ENCODE measurements at regions not wholly inside any gene's neighbourhood (a gene's known extent, or its start where the extent isn't known, plus 50 kb on each side); places are given as distances from the start of the nearest gene placed in this dataset.

GRCh38 chr7:131952365-131952764 lies 395.9 kb upstream of the PODXL start:
- H3K27ac ChIP-seq = peak overlapping the region; percentile 48 to 87
- peaks cover 0 to 11% of the 10 kb centered on the region in 2 donors for H3K9me3 ChIP-seq
- H3K4me3 ChIP-seq = no peak overlapping the region
- H3K27me3 ChIP-seq = no peaks in the 10 kb centered on the region
- TF ChIP-seq CTCF (IDR thresholded peaks at IDR 0.05) = no peak
- H3K36me3 ChIP-seq = no peaks in the 10 kb centered on the region
- intact Hi-C loops (cut with DNase I) = no loop called here
- DNase-seq (ENCODE audit: low spot score in 2 of 2) = no peak
- peaks cover 16 to 37% of the 10 kb centered on the region in 2 donors for H3K4me1 ChIP-seq

- Histone ChIP-seq H3K4me1 (peaks cover 16 to 39% of the 10 kb centered on the region in 2 donors), H3K9me3 (peaks cover 0 to 11% of the 10 kb centered on the region in 2 donors), H3K36me3 (no peaks in the 10 kb centered on the region), H3K4me3 (no peak overlapping the region), H3K27me3 (no peaks in the 10 kb centered on the region), H3K27ac (peak overlapping the region; percentile 83 to 87)
- DNase-seq (ENCODE audit: low spot score in 2 of 2) = peak in 1 of 2 donors; percentile 73
- intact Hi-C loops (cut with DNase I) = loop anchor here (1.0 kb wide), 1 partner anchor 115 kb away; no protein-coding TSS in a partner anchor
- no peak for TF ChIP-seq CTCF (IDR thresholded peaks at IDR 0.05)
Measured at GRCh38 chr7:131950758-131951157, 394.3 kb upstream of the PODXL start.

GRCh38 chr7:131949659-131950058 lies 393.2 kb upstream of the PODXL start:
- Histone ChIP-seq H3K27me3 (no peaks in the 10 kb centered on the region), H3K4me3 (no peak overlapping the region), H3K9me3 (peaks cover 0 to 11% of the 10 kb centered on the region in 2 donors), H3K36me3 (no peaks in the 10 kb centered on the region), H3K27ac (peak overlapping the region; percentile 83 to 87), H3K4me1 (peaks cover 16 to 45% of the 10 kb centered on the region in 2 donors)
- TF ChIP-seq CTCF (IDR thresholded peaks at IDR 0.05) = no peak
- DNase-seq (ENCODE audit: low spot score in 2 of 2) = no peak
- intact Hi-C loops (cut with DNase I) = loop anchor here (5.0 kb wide), 4 partner anchors 73 to 368 kb away; no protein-coding TSS in a partner anchor

- Histone ChIP-seq H3K9me3 (peaks cover 0 to 11% of the 10 kb centered on the region in 2 donors), H3K4me3 (no peak overlapping the region), H3K27me3 (no peaks in the 10 kb centered on the region), H3K36me3 (no peaks in the 10 kb centered on the region), H3K4me1 (peaks cover 16 to 40% of the 10 kb centered on the region in 2 donors), H3K27ac (peak overlapping the region; percentile 83 to 87)
- DNase-seq (ENCODE audit: low spot score in 2 of 2) = peak in 1 of 2 donors; percentile 81
- intact Hi-C loops (cut with DNase I) = loop anchor here (1.0 to 5.0 kb wide), 5 partner anchors 74 to 369 kb away; no protein-coding TSS in a partner anchor
- TF ChIP-seq CTCF (IDR thresholded peaks at IDR 0.05) = no peak
Measured at GRCh38 chr7:131948434-131949053, 392.1 kb upstream of the PODXL start.

- no peak for TF ChIP-seq CTCF (IDR thresholded peaks at IDR 0.05)
- no peak for DNase-seq (ENCODE audit: low spot score in 2 of 2)
- Histone ChIP-seq H3K9me3 (peaks cover 0 to 11% of the 10 kb centered on the region in 2 donors), H3K36me3 (no peaks in the 10 kb centered on the region), H3K27me3 (no peaks in the 10 kb centered on the region), H3K27ac (peak overlapping the region; percentile 83 to 87), H3K4me3 (no peak overlapping the region), H3K4me1 (peaks cover 16 to 32% of the 10 kb centered on the region in 2 donors)
- intact Hi-C loops (cut with DNase I) = loop anchor here (1.0 to 5.0 kb wide), 5 partner anchors 75 to 370 kb away; no protein-coding TSS in a partner anchor
Measured at GRCh38 chr7:131947661-131948060, 391.2 kb upstream of the PODXL start.
